OCI-LY7 (cell line): ENCODE measurements at regions not wholly inside any gene's neighbourhood (a gene's known extent, or its start where the extent isn't known, plus 50 kb on each side); places are given as distances from the start of the nearest gene placed in this dataset.

Source experiments
- CTCF ChIP-seq: fragments of 200-600 bp; sonication (generic); conservative IDR thresholded peaks from 2 replicates; pipeline ENCODE4 v1.5.1; 2014; ENCODE audit warnings: mild to moderate bottlenecking, antibody characterized with exemption, low read length, moderate library complexity, mixed read lengths
- EZH2phosphoT487 ChIP-seq: fragments of 200-600 bp; sonication (generic); IDR thresholded peaks from 2 replicates; pipeline ENCODE4 v1.6.1; 2018; ENCODE audit warnings: low read depth, borderline replicate concordance, mild to moderate bottlenecking, mixed run types, antibody characterized with exemption, low read length, moderate library complexity, mixed read lengths

DNA sequence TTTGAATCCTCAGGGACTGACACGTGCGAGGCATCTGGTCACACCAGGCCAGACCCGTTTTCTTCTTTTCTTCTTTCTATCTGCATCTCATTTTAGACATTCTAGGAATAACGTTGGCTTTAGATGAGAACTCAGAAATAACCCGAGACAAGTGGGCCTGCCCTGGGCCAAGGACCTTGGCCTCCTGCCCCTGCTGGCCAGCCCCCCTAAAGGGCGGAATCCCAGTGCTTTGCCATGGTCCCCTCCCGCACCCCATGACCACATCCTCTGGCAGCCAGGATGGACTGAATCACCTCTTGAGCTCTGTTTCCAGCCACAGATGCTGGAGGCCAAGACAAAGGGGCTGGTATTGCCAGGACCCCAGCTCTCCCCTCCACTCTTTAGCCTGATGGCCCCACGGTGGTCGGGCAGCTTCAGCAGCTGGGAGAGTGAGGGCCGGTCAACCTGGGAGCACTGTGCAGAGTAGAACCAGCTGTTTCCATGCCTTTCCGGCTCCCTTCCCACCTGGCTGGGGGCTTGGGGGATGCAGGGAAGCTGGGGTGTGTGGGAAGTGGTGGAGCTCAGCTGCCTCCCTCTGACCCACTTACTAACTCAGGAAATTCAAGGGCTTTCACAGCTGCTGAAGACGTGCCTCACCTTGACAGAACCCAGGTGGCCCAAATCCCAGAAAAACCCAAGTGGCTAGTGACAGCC, 190.9 kb downstream of the FAM43A start:
- TF ChIP-seq CTCF (no peak), EZH2phosphoT487 (no peak)
